PC-9 (cell line): ENCODE measurements at regions not wholly inside any gene's neighbourhood (a gene's known extent, or its start where the extent isn't known, plus 50 kb on each side); places are given as distances from the start of the nearest gene placed in this dataset.

Source experiments
- BruUV-seq: library from RNA; stranded (reverse); fragments of 400-500 nt; replicated peaks from 2 replicates; lab custom pipeline; 2021; lab: Mats Ljungman, UMichigan
- CTCF ChIA-PET: fragments of 300-600 bp; sonication (Branson Sonifier 250); formaldehyde crosslinking; loops from one replicate; lab custom pipeline; 2022; ENCODE audit warnings: antibody characterized with exemption; lab: Charles Lee
- POLR2A ChIA-PET: fragments of 300-600 bp; sonication (Branson Sonifier 250); formaldehyde crosslinking; loops from one replicate; lab custom pipeline; 2022; ENCODE audit warnings: antibody characterized with exemption; ENCODE audit not compliant: unreplicated experiment; lab: Charles Lee
- DNase-seq, 2 experiments: peaks; one replicate each; pipeline versions ENCODE4 v3.0.0 to v3.0.0-alpha.2; 2015 to 2022; ENCODE audit warnings: mixed read lengths in 1 of 2
- H2AFZ ChIP-seq: fragments of 200-600 bp; sonication (generic); 2 replicates; pipeline ENCODE4 v1.8.1; 2017; ENCODE audit warnings: antibody characterized with exemption
- H3F3A ChIP-seq: fragments of 200-600 bp; sonication (generic); 2 replicates; pipeline ENCODE4 v1.8.1; 2017; ENCODE audit warnings: antibody characterized with exemption, mild to moderate bottlenecking, low read depth; ENCODE audit not compliant: insufficient read depth
- H3K27ac ChIP-seq: fragments of 200-600 bp; sonication (generic); 2 replicates; pipeline ENCODE4 v1.6.1; 2016; ENCODE audit warnings: mixed run types
- H3K27me3 ChIP-seq: fragments of 200-600 bp; sonication (generic); 2 replicates; pipeline ENCODE4 v1.6.1; 2016; ENCODE audit warnings: low read depth, mixed run types; ENCODE audit not compliant: insufficient read depth
- H3K36me3 ChIP-seq: fragments of 200-600 bp; sonication (generic); 2 replicates; pipeline ENCODE4 v1.6.1; 2016; ENCODE audit warnings: low read depth, mixed run types
- H3K4me1 ChIP-seq: fragments of 200-600 bp; sonication (generic); replicated peaks from 2 replicates; pipeline ENCODE4 v1.6.1; 2016; ENCODE audit warnings: mixed run types; ENCODE audit not compliant: insufficient read depth
- H3K4me2 ChIP-seq: fragments of 200-600 bp; sonication (generic); 2 replicates; pipeline ENCODE4 v1.6.1; 2017; ENCODE audit warnings: mixed run types
- H3K4me3 ChIP-seq: fragments of 200-600 bp; sonication (generic); 2 replicates; pipeline ENCODE4 v1.6.1; 2016; ENCODE audit warnings: mixed run types
- H3K79me2 ChIP-seq: fragments of 200-600 bp; sonication (generic); 2 replicates; pipeline ENCODE4 v1.6.1; 2017; ENCODE audit warnings: low read depth, mixed run types
- H3K9me2 ChIP-seq: fragments of 200-600 bp; sonication (generic); 2 replicates; pipeline ENCODE4 v1.8.1; 2017; ENCODE audit warnings: mild to moderate bottlenecking; ENCODE audit not compliant: insufficient read depth
- H3K9me3 ChIP-seq: fragments of 200-600 bp; sonication (generic); 2 replicates; pipeline ENCODE4 v1.8.1; 2016; ENCODE audit warnings: low read depth; ENCODE audit not compliant: insufficient read depth
- H4K20me1 ChIP-seq: fragments of 200-600 bp; sonication (generic); 2 replicates; pipeline ENCODE4 v1.8.1; 2017; ENCODE audit not compliant: insufficient read depth
- CTCF ChIP-seq: fragments of 200-600 bp; sonication (generic); conservative IDR thresholded peaks from 2 replicates; pipeline ENCODE4 v1.6.1; 2017; ENCODE audit warnings: mixed run types, antibody characterized with exemption, mild to moderate bottlenecking, moderate library complexity
- EZH2 ChIP-seq: fragments of 200-600 bp; sonication (generic); IDR thresholded peaks from 2 replicates; pipeline ENCODE4 v1.8.0; 2017; ENCODE audit warnings: antibody characterized with exemption, low read depth
- intact Hi-C: fragments of 100-400 bp; cut with micrococcal nuclease; formaldehyde crosslinking; loops from one replicate; pipeline ENCODE4 v1.10.0; 2022; ENCODE audit not compliant: unreplicated experiment

GRCh38 chr6:165972139-165972802, 195.4 kb downstream of the TBXT start:
- Histone ChIP-seq H3K79me2 (no peaks in the 10 kb centered on the region), H2AFZ (no peak overlapping the region), H3K27me3 (peaks cover 12% of the 10 kb centered on the region), H3F3A (no peaks in the 10 kb centered on the region), H3K4me2 (no peak overlapping the region), H3K9me3 (no peaks in the 10 kb centered on the region), H3K36me3 (no peaks in the 10 kb centered on the region), H3K4me1 (no peaks in the 10 kb centered on the region), H4K20me1 (no peaks in the 10 kb centered on the region), H3K9me2 (no peaks in the 10 kb centered on the region), H3K4me3 (no peak overlapping the region), H3K27ac (no peak overlapping the region)
- ChIA-PET POLR2A (no interaction called here), CTCF (no interaction called here)
- no TSS peak for BruUV-seq
- DNase-seq = no peak
- intact Hi-C loops = no loop called here
- TF ChIP-seq EZH2 (no peak), CTCF (no peak)

- intact Hi-C loops = no loop called here
- DNase-seq = no peak
- no peak overlapping the region for H3K4me2 ChIP-seq
- H3F3A ChIP-seq = no peaks in the 10 kb centered on the region
- H3K4me3 ChIP-seq = no peak overlapping the region
- TF ChIP-seq CTCF (no peak), EZH2 (no peak)
- H3K27me3 ChIP-seq = peaks cover 12% of the 10 kb centered on the region
- no peaks in the 10 kb centered on the region for H3K9me3 ChIP-seq
- POLR2A ChIA-PET = no interaction called here
- H2AFZ ChIP-seq = no peak overlapping the region
- CTCF ChIA-PET = no interaction called here
- H3K4me1 ChIP-seq = no peaks in the 10 kb centered on the region
- H3K36me3 ChIP-seq = no peaks in the 10 kb centered on the region
- no peaks in the 10 kb centered on the region for H3K9me2 ChIP-seq
- BruUV-seq = no TSS peak
- no peaks in the 10 kb centered on the region for H4K20me1 ChIP-seq
- H3K79me2 ChIP-seq = no peaks in the 10 kb centered on the region
- no peak overlapping the region for H3K27ac ChIP-seq
Observed at GRCh38 chr6:165971202-165971601, 196.4 kb downstream of the TBXT start.

- Histone ChIP-seq H3K4me2 (no peak overlapping the region), H3K36me3 (no peaks in the 10 kb centered on the region), H3F3A (no peaks in the 10 kb centered on the region), H3K4me1 (no peaks in the 10 kb centered on the region), H3K9me2 (no peaks in the 10 kb centered on the region), H2AFZ (no peak overlapping the region), H3K79me2 (no peaks in the 10 kb centered on the region), H3K27ac (no peak overlapping the region), H3K4me3 (no peak overlapping the region), H3K27me3 (peaks cover 21% of the 10 kb centered on the region), H3K9me3 (no peaks in the 10 kb centered on the region), H4K20me1 (no peaks in the 10 kb centered on the region)
- no peak for DNase-seq
- intact Hi-C loops = no loop called here
- BruUV-seq = no TSS peak
- ChIA-PET POLR2A (no interaction called here), CTCF (no interaction called here)
- TF ChIP-seq EZH2 = no peak
- TF ChIP-seq CTCF = no peak
Observed at GRCh38 chr6:165970001-165970400, 197.7 kb downstream of the TBXT start.
